Kidney (tissue), 13 donors: ENCODE measurements at regions not wholly inside any gene's neighbourhood (a gene's known extent, or its start where the extent isn't known, plus 50 kb on each side); places are given as distances from the start of the nearest gene placed in this dataset.

Source experiments
- DNase-seq, 5 donors: peaks; one replicate each; pipeline ENCODE4 v3.0.0-alpha.2; 2013 to 2020
- FAIRE-seq: peaks from 2 replicates; lab custom pipeline; 2012; peaks lifted over from hg19 to GRCh38; lab: Jason Lieb, UNC
- H3K27ac ChIP-seq, 2 donors: one replicate each; pipeline ENCODE4 v1.7.0; 2013; ENCODE audit warnings: low read depth in 2 of 2, low read length in 2 of 2, inconsistent platforms in 1 of 2
- H3K27me3 ChIP-seq: one replicate; pipeline ENCODE4 v1.7.1; 2013; ENCODE audit warnings: low read length, inconsistent platforms; ENCODE audit not compliant: control insufficient read depth, insufficient read depth
- H3K36me3 ChIP-seq, 3 donors: one replicate each; pipeline versions ENCODE4 v1.7.0 to v1.7.1; 2013; ENCODE audit warnings: low read length in 3 of 3, control low read depth in 1 of 3, inconsistent platforms in 1 of 3; ENCODE audit not compliant: insufficient read depth in 3 of 3, control insufficient read depth in 2 of 3
- H3K4me1 ChIP-seq, 3 donors: one replicate each; pipeline versions ENCODE4 v1.7.0 to v1.7.1; 2013; ENCODE audit warnings: low read length in 3 of 3, inconsistent platforms in 1 of 3, low read depth in 1 of 3; ENCODE audit not compliant: control insufficient read depth in 2 of 3, insufficient read depth in 2 of 3
- H3K4me3 ChIP-seq, 3 donors: one replicate each; pipeline versions ENCODE4 v1.7.0 to v1.8.1; 2013; ENCODE audit warnings: low read length in 3 of 3, control low read depth in 1 of 3, inconsistent platforms in 1 of 3
- H3K9ac ChIP-seq, 3 donors: one replicate each; pipeline versions ENCODE4 v1.7.0 to v1.7.1; 2013; ENCODE audit warnings: low read length in 3 of 3, control low read depth in 1 of 3, inconsistent platforms in 1 of 3
- H3K9me3 ChIP-seq, 3 donors: one replicate each; pipeline versions ENCODE4 v1.7.0 to v1.7.1; 2013; ENCODE audit warnings: low read length in 3 of 3, control low read depth in 1 of 3, inconsistent platforms in 1 of 3; ENCODE audit not compliant: control insufficient read depth in 2 of 3, insufficient read depth in 1 of 3
- CTCF ChIP-seq: IDR thresholded peaks from 3 replicates; pipeline ENCODE4 v1.5.1; 2012; ENCODE audit warnings: mild to moderate bottlenecking, moderate library complexity, borderline replicate concordance; ENCODE audit not compliant: insufficient read depth; ENCODE audit errors: extremely low read depth
- intact Hi-C: fragments of 100-400 bp; cut with DNase I; formaldehyde crosslinking; loops from one replicate; pipeline ENCODE4 v1.11.1; 2022
- donor health status: control.
- donor health status: control.
- donor health status: control.
- donor health status: control.
- donor health status: control.
- donor health status: DM: yes; HTN: yes; CAD: no.
- donor health status: Normal renal cell carcinoma (clear cell type).

GRCh38 chr15:39499042-39499441, 81.8 kb upstream of the THBS1 start:
- no peaks in the 10 kb centered on the region for H3K27me3 ChIP-seq
- H3K9me3 ChIP-seq = no peaks in the 10 kb centered on the region
- no peak for TF ChIP-seq CTCF
- no peak overlapping the region for H3K4me3 ChIP-seq
- H3K4me1 ChIP-seq = peaks cover 0 to 5% (median 0%) of the 10 kb centered on the region in 3 donors
- DNase-seq (no peak), FAIRE-seq (no peak)
- H3K27ac ChIP-seq = no peak overlapping the region
- no peak overlapping the region for H3K9ac ChIP-seq
- intact Hi-C loops = no loop called here
- H3K36me3 ChIP-seq = no peaks in the 10 kb centered on the region

- intact Hi-C loops = no loop called here
- Histone ChIP-seq H3K27ac (no peak overlapping the region), H3K4me3 (no peak overlapping the region), H3K36me3 (no peaks in the 10 kb centered on the region), H3K9me3 (no peaks in the 10 kb centered on the region), H3K9ac (no peak overlapping the region), H3K27me3 (no peaks in the 10 kb centered on the region), H3K4me1 (peaks cover 0 to 5% (median 0%) of the 10 kb centered on the region in 3 donors)
- DNase-seq (no peak), FAIRE-seq (no peak)
- no peak for TF ChIP-seq CTCF
Observed at GRCh38 chr15:39499681-39500080, 81.2 kb upstream of the THBS1 start.

GRCh38 chr15:39501366-39502081, 79.4 kb upstream of the THBS1 start:
- no peaks in the 10 kb centered on the region for H3K27me3 ChIP-seq
- no peaks in the 10 kb centered on the region for H3K36me3 ChIP-seq
- TF ChIP-seq CTCF = no peak
- H3K9me3 ChIP-seq = no peaks in the 10 kb centered on the region
- no peak overlapping the region for H3K9ac ChIP-seq
- no peak for DNase-seq
- H3K4me1 ChIP-seq = peaks cover 0 to 5% (median 0%) of the 10 kb centered on the region in 3 donors
- FAIRE-seq = no peak
- H3K4me3 ChIP-seq = no peak overlapping the region
- intact Hi-C loops = no loop called here
- no peak overlapping the region for H3K27ac ChIP-seq

- intact Hi-C loops = no loop called here
- Histone ChIP-seq H3K36me3 (no peaks in the 10 kb centered on the region), H3K4me1 (peaks cover 0 to 5% (median 0%) of the 10 kb centered on the region in 3 donors), H3K27me3 (no peaks in the 10 kb centered on the region), H3K9ac (no peak overlapping the region), H3K27ac (no peak overlapping the region), H3K4me3 (no peak overlapping the region), H3K9me3 (no peaks in the 10 kb centered on the region)
- FAIRE-seq (no peak), DNase-seq (no peak)
- no peak for TF ChIP-seq CTCF
Observed at GRCh38 chr15:39502082-39502447, 78.8 kb upstream of the THBS1 start.
